HCT116 (cell line): ENCODE measurements at regions not wholly inside any gene's neighbourhood (a gene's known extent, or its start where the extent isn't known, plus 50 kb on each side); places are given as distances from the start of the nearest gene placed in this dataset.

ENCODE experiments used
- ATAC-seq: fragments of 200-7000 bp; cut with Tn5 transposase; 2 replicates; pipeline ENCODE4 v1.9.1; 2020; ENCODE audit warnings: mild to moderate bottlenecking, moderate library complexity
- BruUV-seq: library from RNA; stranded (reverse); fragments of 400-500 nt; replicated peaks from 2 replicates; lab custom pipeline; 2021; lab: Mats Ljungman, UMichigan
- CTCF ChIA-PET: fragments of 300-600 bp; sonication (Branson Sonifier 250); formaldehyde crosslinking; loops from one replicate; lab custom pipeline; 2021; ENCODE audit warnings: antibody characterized with exemption; lab: Charles Lee
- POLR2A ChIA-PET: fragments of 300-600, 350-600 bp; sonication (Branson Sonifier 250); formaldehyde crosslinking; loops from one replicate; lab custom pipeline; 2021; ENCODE audit warnings: antibody characterized with exemption; lab: Charles Lee
- RAD21 ChIA-PET, 2 experiments: fragments of 300-600 bp; sonication (Branson Sonifier 250); formaldehyde crosslinking; loops; one replicate each; lab custom pipeline; 2023; ENCODE audit warnings: low total read pairs in 2 of 2; ENCODE audit not compliant: uncharacterized antibody in 2 of 2, unreplicated experiment in 2 of 2, low non-redundant PET in 1 of 2; lab: Charles Lee
- DNase-seq: peaks from one replicate; pipeline ENCODE4 v3.0.0-alpha.2; 2010; ENCODE audit warnings: low read depth, low spot score
- H2AFZ ChIP-seq: fragments of 200-600 bp; shearing (Covaris generic), sonication (generic); 2 replicates; pipeline ENCODE4 v1.6.1; 2017; ENCODE audit warnings: low read depth, mixed run types, mixed read lengths, antibody characterized with exemption, low read length; ENCODE audit not compliant: poor library complexity, severe bottlenecking
- H3K27ac ChIP-seq: 2 replicates; pipeline ENCODE4 v1.5.1; 2012; ENCODE audit warnings: low read depth, low read length
- H3K27me3 ChIP-seq: fragments of 200-600 bp; sonication (generic); 2 replicates; pipeline ENCODE4 v1.6.1; 2016; ENCODE audit warnings: mixed run types, low read length, mixed read lengths; ENCODE audit not compliant: insufficient read depth
- H3K36me3 ChIP-seq, 2 experiments: fragments of 200-500 bp in 1 of 2; fragments of 200-600 bp in 1 of 2; sonication (Bioruptor generic) in 1 of 2; sonication (generic) in 1 of 2; 2 replicates each; pipeline versions ENCODE4 v1.5.1 to v1.6.1; 2014 to 2016; ENCODE audit warnings: low read length in 2 of 2, inconsistent platforms in 1 of 2, mixed read lengths in 1 of 2, mixed run types in 1 of 2; ENCODE audit not compliant: insufficient read depth in 2 of 2, control insufficient read depth in 1 of 2
- H3K4me1 ChIP-seq, 2 experiments: fragments of 200-600 bp in 1 of 2; sonication (generic) in 1 of 2; 2 replicates each; pipeline versions ENCODE4 v1.5.1 to v1.6.1; 2012 to 2017; ENCODE audit warnings: low read length in 2 of 2, inconsistent platforms in 1 of 2, mild to moderate bottlenecking in 1 of 2, mixed read lengths in 1 of 2, mixed run types in 1 of 2, moderate library complexity in 1 of 2; ENCODE audit not compliant: insufficient read depth in 2 of 2, control insufficient read depth in 1 of 2
- H3K4me2 ChIP-seq: fragments of 200-600 bp; sonication (generic); 2 replicates; pipeline ENCODE4 v1.6.1; 2017; ENCODE audit warnings: mixed run types, low read length, mixed read lengths
- H3K4me3 ChIP-seq, 2 experiments: fragments of 200-600 bp in 1 of 2; sonication (generic) in 1 of 2; replicated peaks in 1 of 2; 2 replicates each; pipeline ENCODE4 v1.5.1; 2011 to 2016; ENCODE audit warnings: low read length in 2 of 2, control low read depth in 1 of 2, low read depth in 1 of 2, mild to moderate bottlenecking in 1 of 2, mixed read lengths in 1 of 2, mixed run types in 1 of 2
- H3K79me2 ChIP-seq: fragments of 200-600 bp; sonication (generic); 2 replicates; pipeline ENCODE4 v1.6.1; 2017; ENCODE audit warnings: mild to moderate bottlenecking, mixed run types, low read length, moderate library complexity, mixed read lengths; ENCODE audit not compliant: insufficient read depth
- H3K9ac ChIP-seq: fragments of 200-600 bp; sonication (generic); 2 replicates; pipeline ENCODE4 v1.6.1; 2016; ENCODE audit warnings: low read length, mixed read lengths
- H3K9me2 ChIP-seq: fragments of 200-600 bp; sonication (generic), shearing (Covaris generic); 2 replicates; pipeline ENCODE4 v1.6.1; 2017; ENCODE audit warnings: mixed run types, mild to moderate bottlenecking, moderate library complexity; ENCODE audit not compliant: insufficient read depth
- H3K9me3 ChIP-seq, 2 experiments: fragments of 200-500 bp in 1 of 2; fragments of 200-600 bp in 1 of 2; sonication (Bioruptor generic) in 1 of 2; sonication (generic) in 1 of 2; 2 replicates each; pipeline ENCODE4 v1.6.1; 2014 to 2017; ENCODE audit warnings: low read length in 2 of 2, mixed read lengths in 2 of 2, inconsistent platforms in 1 of 2, low read depth in 1 of 2, mild to moderate bottlenecking in 1 of 2, mixed run types in 1 of 2, moderate library complexity in 1 of 2; ENCODE audit not compliant: control insufficient read depth in 1 of 2, insufficient read depth in 1 of 2
- H4K20me1 ChIP-seq: fragments of 200-600 bp; sonication (generic), shearing (Covaris generic); 2 replicates; pipeline ENCODE4 v1.6.1; 2017; ENCODE audit warnings: mixed run types, mild to moderate bottlenecking, moderate library complexity; ENCODE audit not compliant: insufficient read depth
- CBX3 ChIP-seq: IDR thresholded peaks from 2 replicates; pipeline ENCODE4 v1.6.1; 2012; ENCODE audit warnings: low read depth
- EGR1 ChIP-seq: IDR thresholded peaks from 2 replicates; pipeline ENCODE4 v1.6.1; 2012; ENCODE audit warnings: low read depth
- EZH2 ChIP-seq: fragments of 200-600 bp; sonication (generic); IDR thresholded peaks from 2 replicates; pipeline ENCODE4 v1.6.1; 2017; ENCODE audit warnings: antibody characterized with exemption, mixed run types
- EZH2phosphoT487 ChIP-seq: fragments of 200-600 bp; IDR thresholded peaks from 2 replicates; pipeline ENCODE4 v1.6.1; 2018; ENCODE audit warnings: antibody characterized with exemption, borderline replicate concordance
- POLR2A ChIP-seq: IDR thresholded peaks from 2 replicates; pipeline ENCODE4 v1.7.0; 2011; ENCODE audit warnings: borderline replicate concordance; ENCODE audit not compliant: insufficient read depth, insufficient read length; ENCODE audit errors: extremely low read depth
- POLR2AphosphoS5 ChIP-seq: IDR thresholded peaks from 2 replicates; pipeline ENCODE4 v1.6.1; 2011; ENCODE audit warnings: mild to moderate bottlenecking, low read depth, low read length, moderate library complexity
- RAD21 ChIP-seq: IDR thresholded peaks from 2 replicates; pipeline ENCODE4 v1.6.1; 2012; ENCODE audit warnings: low read depth, mild to moderate bottlenecking
- SIN3A ChIP-seq: IDR thresholded peaks from 2 replicates; pipeline ENCODE4 v1.6.1; 2012; ENCODE audit warnings: low read depth
- SP1 ChIP-seq: IDR thresholded peaks from 2 replicates; pipeline ENCODE4 v1.6.1; 2012; ENCODE audit warnings: low read depth
- SRF ChIP-seq: IDR thresholded peaks from 2 replicates; pipeline ENCODE4 v1.6.1; 2012; ENCODE audit warnings: low read depth
- TCF7L2 ChIP-seq: IDR thresholded peaks from 2 replicates; pipeline ENCODE4 v1.7.0; 2011; ENCODE audit warnings: borderline replicate concordance, inconsistent platforms; ENCODE audit not compliant: insufficient read depth, insufficient read length; ENCODE audit errors: extremely low read depth
- ZFX ChIP-seq: fragments of 450-650 bp; IDR thresholded peaks from 2 replicates; pipeline ENCODE4 v1.6.1; 2017
- ZNF274 ChIP-seq: fragments of 200-500 bp; sonication (Bioruptor generic); IDR thresholded peaks from 2 replicates; pipeline ENCODE4 v1.6.1; 2014; ENCODE audit warnings: mild to moderate bottlenecking, low read depth, low read length, inconsistent platforms
- intact Hi-C: fragments of 100-400 bp; cut with micrococcal nuclease; formaldehyde crosslinking; loops from 2 replicates; pipeline ENCODE4 v1.10.0; 2022
- TF ChIP-seq, protein P1 (sequence below): IDR thresholded peaks from 2 replicates; pipeline ENCODE4 v1.6.1; 2012
- TF ChIP-seq, protein P2 (sequence below): IDR thresholded peaks from 2 replicates; pipeline ENCODE4 v1.6.1; 2012; ENCODE audit warnings: low read depth
- TF ChIP-seq, protein P3 (sequence below): IDR thresholded peaks from 2 replicates; pipeline ENCODE4 v1.6.1; 2012
- TF ChIP-seq, protein P4 (sequence below), 3 experiments: fragments of 200-600 bp in 1 of 3; sonication (generic) in 1 of 3; IDR thresholded peaks in 2 of 3; conservative IDR thresholded peaks in 1 of 3; 2 replicates each; pipeline ENCODE4 v1.5.1; 2012 to 2017; ENCODE audit warnings: low read depth in 2 of 3, low read length in 2 of 3, antibody characterized with exemption in 1 of 3, borderline replicate concordance in 1 of 3, control low read depth in 1 of 3, mild to moderate bottlenecking in 1 of 3, mixed read lengths in 1 of 3, mixed run types in 1 of 3, moderate library complexity in 1 of 3; ENCODE audit not compliant: insufficient read depth in 1 of 3

DNA sequence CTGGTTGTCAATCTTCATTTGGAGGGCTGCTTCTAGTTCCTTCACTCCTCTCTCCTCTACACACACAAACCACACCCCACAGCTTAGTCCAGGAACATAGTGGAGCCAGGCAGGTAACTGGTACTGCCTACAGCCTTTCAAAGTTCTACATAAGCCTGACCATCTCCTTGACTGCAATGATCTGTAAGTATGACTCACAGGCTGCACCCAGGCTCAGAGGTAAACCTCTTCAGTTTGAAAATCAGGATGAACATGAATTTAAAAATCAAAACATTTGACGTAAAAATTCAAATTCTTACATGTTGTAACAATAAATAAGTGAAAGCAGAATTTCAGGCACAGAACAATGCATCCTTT lies 68.7 kb upstream of the C10orf120 start:
- RAD21 ChIA-PET, result no interaction called here
- intact Hi-C loops, result no loop called here
- Histone ChIP-seq H3K27ac (no peak overlapping the region), H3K36me3 (no peaks in the 10 kb centered on the region), H3K9ac (no peak overlapping the region), H3K79me2 (no peaks in the 10 kb centered on the region), H3K4me2 (no peak overlapping the region), H4K20me1 (no peaks in the 10 kb centered on the region), H3K27me3 (peaks cover 79% of the 10 kb centered on the region), H2AFZ (no peak overlapping the region), H3K4me3 (no peak overlapping the region), H3K9me3 (no peaks in the 10 kb centered on the region), H3K9me2 (no peaks in the 10 kb centered on the region), H3K4me1 (no peaks in the 10 kb centered on the region)
- CTCF ChIA-PET, result no interaction called here
- ATAC-seq, result no peak
- BruUV-seq, result no TSS peak
- TF ChIP-seq SIN3A (no peak), SP1 (no peak), SRF (no peak), TCF7L2 (no peak), EGR1 (no peak), POLR2A (no peak), EZH2 (no peak), ZNF274 (no peak), RAD21 (no peak), POLR2AphosphoS5 (no peak), ZFX (no peak), CBX3 (no peak), EZH2phosphoT487 (no peak)
- TF ChIP-seq, protein P1, sequence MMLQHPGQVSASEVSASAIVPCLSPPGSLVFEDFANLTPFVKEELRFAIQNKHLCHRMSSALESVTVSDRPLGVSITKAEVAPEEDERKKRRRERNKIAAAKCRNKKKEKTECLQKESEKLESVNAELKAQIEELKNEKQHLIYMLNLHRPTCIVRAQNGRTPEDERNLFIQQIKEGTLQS, result no peak
- TF ChIP-seq, protein P2, sequence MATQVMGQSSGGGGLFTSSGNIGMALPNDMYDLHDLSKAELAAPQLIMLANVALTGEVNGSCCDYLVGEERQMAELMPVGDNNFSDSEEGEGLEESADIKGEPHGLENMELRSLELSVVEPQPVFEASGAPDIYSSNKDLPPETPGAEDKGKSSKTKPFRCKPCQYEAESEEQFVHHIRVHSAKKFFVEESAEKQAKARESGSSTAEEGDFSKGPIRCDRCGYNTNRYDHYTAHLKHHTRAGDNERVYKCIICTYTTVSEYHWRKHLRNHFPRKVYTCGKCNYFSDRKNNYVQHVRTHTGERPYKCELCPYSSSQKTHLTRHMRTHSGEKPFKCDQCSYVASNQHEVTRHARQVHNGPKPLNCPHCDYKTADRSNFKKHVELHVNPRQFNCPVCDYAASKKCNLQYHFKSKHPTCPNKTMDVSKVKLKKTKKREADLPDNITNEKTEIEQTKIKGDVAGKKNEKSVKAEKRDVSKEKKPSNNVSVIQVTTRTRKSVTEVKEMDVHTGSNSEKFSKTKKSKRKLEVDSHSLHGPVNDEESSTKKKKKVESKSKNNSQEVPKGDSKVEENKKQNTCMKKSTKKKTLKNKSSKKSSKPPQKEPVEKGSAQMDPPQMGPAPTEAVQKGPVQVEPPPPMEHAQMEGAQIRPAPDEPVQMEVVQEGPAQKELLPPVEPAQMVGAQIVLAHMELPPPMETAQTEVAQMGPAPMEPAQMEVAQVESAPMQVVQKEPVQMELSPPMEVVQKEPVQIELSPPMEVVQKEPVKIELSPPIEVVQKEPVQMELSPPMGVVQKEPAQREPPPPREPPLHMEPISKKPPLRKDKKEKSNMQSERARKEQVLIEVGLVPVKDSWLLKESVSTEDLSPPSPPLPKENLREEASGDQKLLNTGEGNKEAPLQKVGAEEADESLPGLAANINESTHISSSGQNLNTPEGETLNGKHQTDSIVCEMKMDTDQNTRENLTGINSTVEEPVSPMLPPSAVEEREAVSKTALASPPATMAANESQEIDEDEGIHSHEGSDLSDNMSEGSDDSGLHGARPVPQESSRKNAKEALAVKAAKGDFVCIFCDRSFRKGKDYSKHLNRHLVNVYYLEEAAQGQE, result no peak
- TF ChIP-seq, protein P3, sequence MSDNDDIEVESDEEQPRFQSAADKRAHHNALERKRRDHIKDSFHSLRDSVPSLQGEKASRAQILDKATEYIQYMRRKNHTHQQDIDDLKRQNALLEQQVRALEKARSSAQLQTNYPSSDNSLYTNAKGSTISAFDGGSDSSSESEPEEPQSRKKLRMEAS, result no peak
- TF ChIP-seq, protein P4, sequence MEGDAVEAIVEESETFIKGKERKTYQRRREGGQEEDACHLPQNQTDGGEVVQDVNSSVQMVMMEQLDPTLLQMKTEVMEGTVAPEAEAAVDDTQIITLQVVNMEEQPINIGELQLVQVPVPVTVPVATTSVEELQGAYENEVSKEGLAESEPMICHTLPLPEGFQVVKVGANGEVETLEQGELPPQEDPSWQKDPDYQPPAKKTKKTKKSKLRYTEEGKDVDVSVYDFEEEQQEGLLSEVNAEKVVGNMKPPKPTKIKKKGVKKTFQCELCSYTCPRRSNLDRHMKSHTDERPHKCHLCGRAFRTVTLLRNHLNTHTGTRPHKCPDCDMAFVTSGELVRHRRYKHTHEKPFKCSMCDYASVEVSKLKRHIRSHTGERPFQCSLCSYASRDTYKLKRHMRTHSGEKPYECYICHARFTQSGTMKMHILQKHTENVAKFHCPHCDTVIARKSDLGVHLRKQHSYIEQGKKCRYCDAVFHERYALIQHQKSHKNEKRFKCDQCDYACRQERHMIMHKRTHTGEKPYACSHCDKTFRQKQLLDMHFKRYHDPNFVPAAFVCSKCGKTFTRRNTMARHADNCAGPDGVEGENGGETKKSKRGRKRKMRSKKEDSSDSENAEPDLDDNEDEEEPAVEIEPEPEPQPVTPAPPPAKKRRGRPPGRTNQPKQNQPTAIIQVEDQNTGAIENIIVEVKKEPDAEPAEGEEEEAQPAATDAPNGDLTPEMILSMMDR (IDR thresholded peaks at IDR 0.05 in 2 of 3, conservative IDR thresholded peaks at IDR 0.05 in 1 of 3; ENCODE audit: borderline replicate concordance in 1 of 3, insufficient read depth in 1 of 3, low read depth in 2 of 3, low read length in 2 of 3), result no peak
- POLR2A ChIA-PET, result no interaction called here
- no peak for DNase-seq
